ENCODE measurements at regions not wholly inside any gene's neighbourhood (a gene's known extent, or its start where the extent isn't known, plus 50 kb on each side); places are given as distances from the start of the nearest gene placed in this dataset.
"Not testable (repeated sequence)": the region's sequence is repeated elsewhere in the genome, so short reads cannot be mapped to it uniquely, and the experiment has no call there.

DNA sequence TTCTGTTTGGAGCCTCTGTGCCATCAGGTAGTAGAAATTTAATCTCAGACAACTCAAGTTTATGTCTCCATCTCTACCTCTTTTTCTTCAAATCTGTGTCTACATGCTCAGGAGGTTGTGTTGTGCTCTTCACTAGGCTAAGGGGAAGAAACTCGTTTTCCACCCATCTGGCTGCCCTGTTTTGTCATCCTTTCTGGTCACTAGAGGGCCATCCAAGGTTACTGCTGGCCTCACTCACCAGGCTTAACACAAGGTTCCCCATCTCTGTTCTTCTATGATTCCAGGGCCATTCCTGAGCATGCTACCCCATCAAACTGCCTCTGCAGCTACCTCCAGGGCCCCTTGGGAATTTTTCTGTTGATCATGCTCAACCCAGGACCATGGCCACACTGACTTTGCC, 213.3 kb upstream of the FBXL7 start:
- H3K36me3 Mint-ChIP-seq (ENCODE audit: low read depth): no peaks in the 10 kb centered on the region
- no peaks in the 10 kb centered on the region for H3K27me3 Mint-ChIP-seq
- no peaks in the 10 kb centered on the region for H3K4me1 Mint-ChIP-seq
- intact Hi-C loops (cut with micrococcal nuclease): no loop called here
- no peak overlapping the region for H3K4me3 Mint-ChIP-seq
- no peak overlapping the region for H3K27ac Mint-ChIP-seq
- DNase-seq: no peak
- no peaks in the 10 kb centered on the region for H3K9me3 Mint-ChIP-seq

- intact Hi-C loops (cut with micrococcal nuclease): no loop called here
- Mint-ChIP-seq H3K9me3 (no peaks in the 10 kb centered on the region), H3K36me3 (ENCODE audit: low read depth) (no peaks in the 10 kb centered on the region), H3K27ac (no peak overlapping the region), H3K4me3 (no peak overlapping the region), H3K4me1 (no peaks in the 10 kb centered on the region), H3K27me3 (no peaks in the 10 kb centered on the region)
- no peak for DNase-seq
Observed at GRCh38 chr5:15285901-15286583, 213.9 kb upstream of the FBXL7 start.

GRCh38 chr5:15284706-15285105, 215.3 kb upstream of the FBXL7 start:
- Mint-ChIP-seq H3K36me3 (ENCODE audit: low read depth) (no peaks in the 10 kb centered on the region), H3K9me3 (peaks cover 3% of the 10 kb centered on the region), H3K4me1 (no peaks in the 10 kb centered on the region), H3K27ac (no peak overlapping the region), H3K27me3 (no peaks in the 10 kb centered on the region), H3K4me3 (no peak overlapping the region)
- DNase-seq: peak; percentile 22
- intact Hi-C loops (cut with micrococcal nuclease): no loop called here

DNA sequence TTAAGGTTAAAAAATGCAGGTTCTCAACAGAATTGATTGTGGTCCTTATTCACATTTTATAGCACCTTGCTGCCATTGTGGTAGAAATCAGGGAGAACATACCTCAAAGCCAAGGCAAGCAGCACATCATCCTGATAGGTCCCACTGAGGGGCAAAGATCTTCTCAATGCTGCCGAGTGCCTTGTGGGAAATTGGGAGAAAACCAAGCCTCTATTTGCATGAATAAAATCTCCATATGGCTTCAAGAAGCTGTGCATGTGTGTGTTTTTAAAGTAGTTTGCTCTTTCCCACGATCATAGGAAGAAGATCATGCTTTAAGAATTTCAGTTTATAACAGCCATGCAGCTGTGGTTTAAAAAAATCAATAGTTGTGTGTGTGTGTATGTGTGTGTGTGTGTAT, 216.9 kb upstream of the FBXL7 start:
- DNase-seq: peak; percentile 20
- Mint-ChIP-seq H3K27me3 (no peaks in the 10 kb centered on the region), H3K27ac (no peak overlapping the region), H3K9me3 (peaks cover 3% of the 10 kb centered on the region), H3K36me3 (ENCODE audit: low read depth) (no peaks in the 10 kb centered on the region), H3K4me1 (no peaks in the 10 kb centered on the region), H3K4me3 (no peak overlapping the region)
- intact Hi-C loops (cut with micrococcal nuclease): no loop called here

GRCh38 chr5:15282611-15283010, 217.4 kb upstream of the FBXL7 start:
- DNase-seq: no peak
- Mint-ChIP-seq H3K27me3 (no peaks in the 10 kb centered on the region), H3K36me3 (ENCODE audit: low read depth) (no peaks in the 10 kb centered on the region), H3K4me3 (no peak overlapping the region), H3K9me3 (peaks cover 3% of the 10 kb centered on the region), H3K4me1 (no peaks in the 10 kb centered on the region), H3K27ac (no peak overlapping the region)
- intact Hi-C loops (cut with micrococcal nuclease): no loop called here

- not testable (repeated sequence) for H3K27ac Mint-ChIP-seq
Observed at GRCh38 chr5:15271596-15271995, 228.4 kb upstream of the FBXL7 start.

GRCh38 chr5:15267966-15268365, 232.0 kb upstream of the FBXL7 start:
- H3K9me3 Mint-ChIP-seq: peaks cover 8% of the 10 kb centered on the region
- H3K4me1 Mint-ChIP-seq: no peaks in the 10 kb centered on the region
- no peaks in the 10 kb centered on the region for H3K27me3 Mint-ChIP-seq
- H3K36me3 Mint-ChIP-seq (ENCODE audit: low read depth): no peaks in the 10 kb centered on the region
- no peak overlapping the region for H3K4me3 Mint-ChIP-seq
- intact Hi-C loops (cut with micrococcal nuclease): no loop called here
- no peak for DNase-seq
- no peak overlapping the region for H3K27ac Mint-ChIP-seq

More at GRCh38 chr5:15271596-15271995, 228.4 kb upstream of the FBXL7 start:
- H3K27me3 Mint-ChIP-seq; intact Hi-C loops (cut with micrococcal nuclease); H3K36me3 Mint-ChIP-seq (ENCODE audit: low read depth); DNase-seq; H3K9me3 Mint-ChIP-seq; H3K4me1 Mint-ChIP-seq; H3K4me3 Mint-ChIP-seq: not testable (repeated sequence)

DNA sequence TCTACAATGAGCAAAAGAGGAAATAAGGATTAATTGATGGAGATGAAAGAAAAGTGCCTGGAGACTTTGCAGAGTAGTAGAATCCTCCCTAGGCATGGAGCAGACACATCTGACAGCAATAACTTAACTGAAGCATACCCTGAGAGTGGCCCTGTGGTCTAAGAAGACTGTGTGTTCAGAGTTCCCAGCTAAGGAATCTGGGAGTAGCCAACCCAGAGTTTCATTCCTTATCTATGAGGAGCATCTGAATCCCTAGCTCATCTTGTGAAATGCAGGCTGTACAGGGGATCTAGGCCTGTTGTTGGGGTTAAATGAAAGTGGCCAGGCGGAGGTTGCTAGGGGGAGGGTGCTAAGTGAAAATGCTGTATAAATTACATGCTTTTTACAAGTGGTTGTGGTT, 233.1 kb upstream of the FBXL7 start:
- intact Hi-C loops (cut with micrococcal nuclease): no loop called here
- Mint-ChIP-seq H3K4me1 (no peaks in the 10 kb centered on the region), H3K9me3 (peaks cover 8% of the 10 kb centered on the region), H3K36me3 (ENCODE audit: low read depth) (no peaks in the 10 kb centered on the region), H3K27ac (no peak overlapping the region), H3K27me3 (no peaks in the 10 kb centered on the region), H3K4me3 (no peak overlapping the region)
- no peak for DNase-seq

GRCh38 chr5:15266229-15266628, 233.8 kb upstream of the FBXL7 start:
- no peak overlapping the region for H3K27ac Mint-ChIP-seq
- intact Hi-C loops (cut with micrococcal nuclease): no loop called here
- no peaks in the 10 kb centered on the region for H3K27me3 Mint-ChIP-seq
- H3K36me3 Mint-ChIP-seq (ENCODE audit: low read depth): no peaks in the 10 kb centered on the region
- no peak overlapping the region for H3K4me3 Mint-ChIP-seq
- peaks cover 8% of the 10 kb centered on the region for H3K9me3 Mint-ChIP-seq
- no peaks in the 10 kb centered on the region for H3K4me1 Mint-ChIP-seq
- no peak for DNase-seq

DNA sequence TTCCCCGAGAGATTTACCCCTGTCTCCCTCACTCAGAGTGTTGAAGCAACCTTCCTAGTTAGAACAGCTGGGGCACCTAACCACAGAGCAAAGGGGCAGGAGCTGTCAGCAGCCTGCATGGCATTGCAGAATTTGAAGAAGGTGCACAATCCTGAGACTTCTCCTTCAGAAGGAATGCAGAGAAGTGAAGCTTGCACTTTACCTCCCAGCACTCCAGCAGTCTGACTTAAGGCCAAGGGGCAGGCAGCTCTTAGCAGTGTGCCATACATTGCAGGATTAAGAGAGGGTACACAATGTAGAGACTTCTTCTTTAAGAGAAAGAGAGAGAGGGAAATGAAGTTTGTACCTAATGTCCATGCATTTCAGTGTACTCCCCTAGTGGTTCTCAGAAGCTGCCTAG, 236.0 kb upstream of the FBXL7 start:
- Mint-ChIP-seq H3K27ac (no peak overlapping the region), H3K4me3 (no peak overlapping the region), H3K9me3 (peaks cover 9% of the 10 kb centered on the region), H3K4me1 (no peaks in the 10 kb centered on the region), H3K36me3 (ENCODE audit: low read depth) (no peaks in the 10 kb centered on the region), H3K27me3 (no peaks in the 10 kb centered on the region)
- no peak for DNase-seq
- intact Hi-C loops (cut with micrococcal nuclease): no loop called here

- Mint-ChIP-seq H3K4me1 (no peaks in the 10 kb centered on the region), H3K4me3 (no peak overlapping the region), H3K27ac (no peak overlapping the region), H3K9me3 (peaks cover 9% of the 10 kb centered on the region), H3K27me3 (no peaks in the 10 kb centered on the region), H3K36me3 (ENCODE audit: low read depth) (no peaks in the 10 kb centered on the region)
- DNase-seq: no peak
- intact Hi-C loops (cut with micrococcal nuclease): no loop called here
Observed at GRCh38 chr5:15263406-15263805, 236.6 kb upstream of the FBXL7 start.

DNA sequence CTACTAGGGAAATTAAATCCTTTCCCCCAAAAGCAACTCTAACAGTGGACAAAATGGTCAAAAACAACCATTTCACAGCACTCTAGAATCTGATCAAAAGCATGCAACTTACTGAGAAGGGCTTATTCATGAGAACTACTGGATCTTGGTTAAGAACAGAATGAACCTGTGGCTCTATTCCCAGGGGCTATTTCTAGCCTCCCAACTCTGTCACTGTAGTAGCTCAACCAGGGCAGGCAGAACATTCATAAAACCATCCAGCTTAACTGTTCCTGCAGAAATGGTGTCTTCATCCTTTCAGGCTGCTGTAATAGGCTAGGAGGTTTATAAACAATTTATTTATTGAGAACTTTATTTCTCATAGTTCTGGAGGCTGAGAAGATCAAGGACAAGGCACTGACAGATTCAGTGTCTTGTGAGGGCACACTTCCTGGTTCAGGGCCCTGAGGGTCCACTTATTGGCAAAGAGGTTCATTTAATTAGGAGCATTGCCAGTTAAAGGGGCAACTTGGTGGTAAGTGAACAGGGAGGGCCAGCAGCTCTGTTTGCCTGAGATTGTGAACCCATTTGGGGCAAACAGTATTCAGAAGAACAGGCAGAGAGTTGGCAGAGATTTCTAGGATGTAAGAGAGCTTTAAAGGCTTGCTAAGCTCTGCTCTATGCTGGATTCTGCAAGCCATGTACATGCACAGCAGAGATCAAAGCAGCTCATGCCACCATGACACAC, 238.5 kb upstream of the FBXL7 start:
- Mint-ChIP-seq H3K36me3 (ENCODE audit: low read depth) (no peaks in the 10 kb centered on the region), H3K27ac (no peak overlapping the region), H3K9me3 (peaks cover 6% of the 10 kb centered on the region), H3K4me1 (no peaks in the 10 kb centered on the region), H3K4me3 (no peak overlapping the region), H3K27me3 (no peaks in the 10 kb centered on the region)
- intact Hi-C loops (cut with micrococcal nuclease): no loop called here
- DNase-seq: no peak

GRCh38 chr5:15260356-15261268, 239.4 kb upstream of the FBXL7 start:
- DNase-seq: no peak
- no peak overlapping the region for H3K4me3 Mint-ChIP-seq
- intact Hi-C loops (cut with micrococcal nuclease): no loop called here
- H3K27ac Mint-ChIP-seq: no peak overlapping the region
- H3K9me3 Mint-ChIP-seq: peaks cover 6% of the 10 kb centered on the region
- H3K27me3 Mint-ChIP-seq: no peaks in the 10 kb centered on the region
- no peaks in the 10 kb centered on the region for H3K36me3 Mint-ChIP-seq (ENCODE audit: low read depth)
- no peaks in the 10 kb centered on the region for H3K4me1 Mint-ChIP-seq

DNA sequence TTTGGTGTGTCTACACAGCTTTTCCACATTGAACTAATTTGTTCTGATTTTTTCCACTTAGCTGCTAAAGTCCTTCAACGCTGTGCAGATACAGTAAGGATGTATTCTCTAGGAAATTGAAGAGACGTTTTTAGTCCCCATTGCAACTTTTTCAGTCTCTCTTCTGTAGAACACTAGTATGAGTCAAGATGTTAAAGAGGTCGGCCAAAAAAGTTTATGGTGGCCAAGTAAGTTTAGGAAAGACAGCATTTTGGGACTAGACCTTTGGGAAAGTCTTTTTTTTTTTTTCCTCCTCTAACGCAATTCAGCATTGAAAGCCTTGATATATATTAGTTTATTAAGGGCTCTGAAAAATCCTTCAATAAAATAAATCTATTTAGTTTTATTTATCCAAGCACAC, 243.5 kb upstream of the FBXL7 start:
- Mint-ChIP-seq H3K9me3 (peaks cover 6% of the 10 kb centered on the region), H3K27me3 (no peaks in the 10 kb centered on the region), H3K36me3 (ENCODE audit: low read depth) (no peaks in the 10 kb centered on the region), H3K27ac (no peak overlapping the region), H3K4me1 (no peaks in the 10 kb centered on the region), H3K4me3 (no peak overlapping the region)
- DNase-seq: no peak
- intact Hi-C loops (cut with micrococcal nuclease): no loop called here
